ENCODE measurements at regions not wholly inside any gene's neighbourhood (a gene's known extent, or its start where the extent isn't known, plus 50 kb on each side); places are given as distances from the start of the nearest gene placed in this dataset.

- no peak for DNase-seq
Observed at GRCh38 chr1:165014753-165015152, 341.8 kb downstream of the LMX1A start.

DNA sequence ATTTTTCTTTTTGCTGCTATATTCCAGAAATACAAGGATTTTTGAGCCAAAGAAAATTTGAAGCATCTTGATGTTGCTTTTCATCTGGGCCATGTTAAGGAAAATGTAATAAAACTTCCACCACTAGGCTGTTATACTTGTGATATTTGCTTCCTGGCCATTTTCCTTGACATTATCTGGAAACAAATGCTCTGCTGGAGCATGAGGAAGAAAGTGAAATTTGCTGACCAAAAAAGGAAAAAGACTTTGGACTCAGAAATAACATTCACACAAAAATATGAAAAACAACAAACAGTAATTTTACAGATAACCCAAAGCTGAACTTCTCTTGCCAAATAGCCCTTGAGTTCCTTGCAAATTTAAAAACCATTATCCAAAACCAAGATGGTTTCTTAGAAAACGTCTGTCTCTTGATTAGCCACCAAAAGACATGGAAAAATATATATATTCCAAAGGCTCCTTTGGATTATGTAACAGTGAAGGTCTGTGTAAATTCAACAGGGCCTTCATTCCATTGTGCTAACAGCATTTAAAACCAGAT is 344.5 kb downstream of the LMX1A start:
- no peak for DNase-seq

- DNase-seq: no peak
Observed at GRCh38 chr1:165011186-165011585, 345.3 kb downstream of the LMX1A start.

DNA sequence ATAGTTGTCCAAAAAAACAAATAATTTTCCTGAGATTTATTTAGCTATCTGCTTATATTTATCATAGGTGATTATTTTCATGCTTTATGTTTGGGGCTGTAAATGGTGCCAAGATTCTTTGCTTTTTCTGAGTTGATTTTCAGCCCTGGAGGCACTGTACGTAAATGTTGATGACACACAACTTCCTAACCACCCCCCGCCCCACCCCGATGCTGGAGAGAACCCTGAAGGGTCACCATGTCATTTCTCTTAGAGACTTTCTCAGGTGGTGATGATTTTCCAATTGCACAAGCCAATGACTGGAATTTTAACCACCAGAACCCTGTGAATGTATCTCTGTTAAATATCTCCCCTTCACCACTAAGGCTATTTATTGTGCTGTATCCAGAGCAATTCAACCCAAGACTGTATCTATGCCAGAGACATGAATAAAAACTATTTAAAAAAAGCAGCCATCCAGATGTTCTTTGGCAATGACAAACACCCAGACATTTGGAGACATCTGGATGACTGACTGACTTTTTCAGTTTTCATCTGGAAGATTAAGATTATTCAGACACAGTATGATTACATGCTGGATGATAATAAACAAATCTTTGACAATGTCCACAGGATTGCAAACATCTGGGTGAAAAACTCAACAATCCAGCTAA is 346.0 kb downstream of the LMX1A start:
- DNase-seq: no peak

GRCh38 chr1:165006831-165007230 is 349.7 kb downstream of the LMX1A start:
- no peak for DNase-seq

DNA sequence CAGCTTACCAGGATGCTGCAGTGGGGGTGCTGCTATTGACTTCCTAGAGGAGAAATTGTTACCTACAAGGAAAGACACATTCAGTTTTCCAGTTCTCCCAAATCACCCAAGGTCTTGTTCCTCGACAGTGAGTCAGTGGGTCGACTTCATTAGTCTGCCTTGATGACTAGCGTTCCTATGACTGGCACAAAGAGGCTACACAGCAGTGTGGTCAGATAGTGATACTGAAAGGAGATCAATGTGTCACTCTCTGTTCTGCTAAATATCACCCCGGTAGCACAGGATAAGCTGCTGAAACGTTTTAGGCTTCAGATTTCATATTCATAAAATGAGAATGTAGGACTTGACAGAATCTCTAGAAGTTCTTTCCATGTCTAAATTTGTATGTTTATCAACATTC is 357.4 kb downstream of the LMX1A start:
- no peak for DNase-seq

GRCh38 chr1:164991763-164992314 is 364.7 kb downstream of the LMX1A start:
- no peak for DNase-seq

- DNase-seq: no peak
Observed at GRCh38 chr1:164983023-164983650, 373.4 kb downstream of the LMX1A start.

DNA sequence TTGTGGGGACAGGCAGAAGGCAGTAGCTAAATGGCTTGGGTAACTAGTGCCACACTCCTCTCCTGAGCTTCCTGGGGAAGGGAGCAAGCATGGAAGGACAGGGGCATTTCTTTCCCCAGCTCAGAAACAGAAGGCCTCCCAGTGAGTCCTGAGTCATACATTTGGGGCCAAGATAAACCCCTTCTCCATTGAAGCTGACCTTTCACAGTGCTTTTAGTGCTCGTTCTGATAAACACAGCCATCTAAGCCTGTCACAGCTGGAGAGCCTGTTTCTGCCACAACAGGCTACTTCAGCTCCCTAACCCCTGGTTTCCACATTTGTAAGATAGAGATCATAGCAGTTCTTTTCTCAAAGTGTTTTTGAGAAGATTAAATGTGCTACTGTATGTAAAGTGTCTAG is 374.0 kb downstream of the LMX1A start:
- DNase-seq: no peak

- no peak for DNase-seq
Observed at GRCh38 chr1:164977561-164977960, 379.0 kb downstream of the LMX1A start.

GRCh38 chr1:164971921-164972415 is 384.5 kb downstream of the LMX1A start:
- no peak for DNase-seq

GRCh38 chr1:164971391-164971790 is 385.1 kb downstream of the LMX1A start:
- DNase-seq: no peak

- no peak for DNase-seq
Observed at GRCh38 chr1:164969253-164969652, 387.3 kb downstream of the LMX1A start.

DNA sequence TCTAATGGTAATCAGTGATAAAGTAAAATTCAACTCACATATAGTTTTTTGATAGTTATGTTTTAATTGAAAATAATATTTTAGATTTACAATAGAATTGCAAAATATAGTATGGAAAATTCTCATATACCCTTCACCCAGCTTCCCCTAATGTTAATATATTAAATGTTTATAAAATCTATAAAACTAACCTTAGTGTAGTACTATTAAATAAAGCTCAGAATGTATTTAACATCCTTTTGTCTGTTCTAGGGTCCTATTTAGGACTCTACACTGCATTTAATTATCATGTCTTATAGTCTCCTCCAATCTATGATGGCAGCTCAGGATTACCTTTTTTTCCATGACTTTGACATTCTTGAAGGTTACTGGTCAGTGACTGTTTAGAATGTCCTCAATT is 389.2 kb downstream of the LMX1A start:
- no peak for DNase-seq

- no peak for DNase-seq
Observed at GRCh38 chr1:164961715-164962114, 394.8 kb downstream of the LMX1A start.

DNA sequence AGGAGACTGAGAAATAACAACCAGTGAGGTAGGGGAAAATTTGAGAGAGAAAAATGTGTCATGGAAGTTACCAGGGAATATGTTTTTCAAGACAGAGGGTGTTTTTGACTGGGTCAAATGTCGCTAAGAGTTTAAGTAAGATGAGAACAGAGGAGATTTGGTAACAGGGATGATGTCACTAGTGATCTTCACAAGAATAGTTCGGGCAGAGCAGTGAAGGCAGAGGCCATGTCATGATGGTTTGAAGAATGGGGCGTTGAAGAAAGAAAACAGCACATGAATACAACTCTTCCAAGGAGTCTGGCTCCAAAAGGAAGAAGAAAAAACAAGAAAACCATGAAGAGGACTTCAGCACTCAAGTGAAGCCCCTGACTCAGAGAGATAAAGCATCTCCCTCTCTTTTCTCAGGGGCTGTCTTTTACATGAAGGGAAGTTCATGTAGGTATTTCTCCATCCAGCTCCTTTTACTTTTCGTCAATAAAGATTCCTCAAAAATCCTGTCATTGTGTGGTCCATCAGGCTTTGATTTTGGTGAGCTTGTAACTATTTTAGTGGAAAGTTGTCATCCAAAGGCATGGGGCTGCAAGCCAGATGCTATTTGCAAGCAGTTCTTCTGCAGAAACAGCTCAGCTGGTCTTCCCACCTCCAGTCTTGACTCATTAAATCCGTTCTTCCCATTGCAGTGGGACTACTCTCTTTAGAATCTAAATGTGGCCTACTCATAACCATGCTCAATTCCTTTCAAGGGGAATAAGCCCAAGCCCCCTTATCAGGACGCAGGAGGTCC is 397.3 kb downstream of the LMX1A start:
- no peak for DNase-seq

GRCh38 chr1:164953815-164954214 is 394.8 kb downstream of the PBX1 start:
- DNase-seq: no peak

DNA sequence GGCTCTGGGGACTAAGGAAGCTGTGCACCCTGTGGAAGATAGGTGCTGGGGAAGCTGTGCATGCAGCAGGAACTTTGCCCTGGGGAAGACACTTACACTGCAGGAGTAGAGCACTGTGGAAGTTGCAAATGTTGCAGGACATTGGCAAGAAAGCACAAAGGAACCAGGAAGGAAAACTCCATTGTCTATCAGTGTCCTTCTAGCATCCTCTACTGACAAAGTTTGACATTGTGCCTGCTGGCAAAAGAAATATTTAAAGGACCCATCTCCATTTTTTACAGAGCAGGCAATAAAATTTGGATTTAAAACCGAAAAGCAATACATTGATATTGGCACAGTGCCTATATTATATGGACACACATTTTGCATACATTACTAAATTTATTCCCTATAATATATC is 394.1 kb downstream of the PBX1 start:
- no peak for DNase-seq

GRCh38 chr1:164951508-164951907 is 392.5 kb downstream of the PBX1 start:
- no peak for DNase-seq

DNA sequence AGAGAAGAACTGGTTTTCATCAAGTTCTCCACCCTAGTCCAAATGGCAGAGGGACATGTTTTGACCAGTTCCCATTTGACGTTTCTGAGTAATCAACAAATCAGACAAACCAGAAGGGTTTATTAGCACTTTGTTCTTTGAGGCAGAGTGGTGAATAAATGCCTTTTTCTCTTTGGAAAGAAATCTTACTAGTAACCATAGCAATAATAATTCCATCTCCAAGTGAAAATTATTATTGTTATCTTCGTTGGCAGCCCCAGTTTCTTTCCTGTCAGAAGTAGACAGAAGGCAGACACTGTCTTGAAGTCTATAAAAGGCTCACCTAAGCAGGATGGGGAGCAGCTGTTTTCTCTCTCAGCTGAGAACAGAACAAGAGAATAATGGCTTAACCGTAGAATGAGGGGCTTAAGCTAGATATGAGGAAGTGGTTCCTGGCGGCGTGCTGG is 391.6 kb downstream of the PBX1 start:
- no peak for DNase-seq

GRCh38 chr1:164949771-164950471 is 390.9 kb downstream of the PBX1 start:
- DNase-seq: no peak

GRCh38 chr1:164948101-164948500 is 389.1 kb downstream of the PBX1 start:
- DNase-seq: no peak

Data from inflammatory macrophage (primary cell).